GM19467 (cell line): ENCODE measurements at regions not wholly inside any gene's neighbourhood (a gene's known extent, or its start where the extent isn't known, plus 50 kb on each side); places are given as distances from the start of the nearest gene placed in this dataset.

ENCODE experiments used
- ATAC-seq: cut with Tn5 transposase; IDR thresholded peaks from one replicate; pipeline ENCODE4 v1.9.1; 2021; ENCODE audit warnings: mild to moderate bottlenecking, moderate library complexity; ENCODE audit not compliant: unreplicated experiment

DNA sequence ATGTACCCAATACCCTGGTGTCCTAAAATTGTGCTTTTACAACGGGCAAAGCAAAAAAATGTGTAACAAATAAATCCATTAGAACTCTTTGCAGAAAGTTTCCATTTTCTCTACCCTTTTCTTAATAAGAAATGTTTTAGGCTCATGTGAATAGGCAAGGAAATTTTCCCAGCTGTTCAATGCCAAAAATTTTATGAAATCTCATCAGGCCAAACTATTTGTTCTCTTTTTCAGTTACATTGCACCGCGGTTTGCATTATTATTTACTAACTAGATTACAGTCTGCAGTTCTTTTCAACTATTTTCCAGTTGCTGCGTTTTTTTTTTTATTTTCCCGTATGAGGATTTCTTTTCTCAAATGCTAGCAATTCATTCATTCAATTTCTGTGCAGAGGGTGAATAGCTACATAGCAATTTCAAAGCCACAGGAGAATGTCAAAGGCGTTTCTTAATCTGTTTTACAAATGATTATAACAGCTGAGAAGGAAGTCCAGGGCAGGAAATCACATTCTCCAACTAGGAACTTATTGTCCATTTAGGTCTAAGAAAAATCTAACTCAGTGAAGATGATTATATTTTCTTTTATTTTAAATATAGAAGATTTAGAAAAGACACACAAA is 367.5 kb upstream of the MMADHC start:
- no peak for ATAC-seq

DNA sequence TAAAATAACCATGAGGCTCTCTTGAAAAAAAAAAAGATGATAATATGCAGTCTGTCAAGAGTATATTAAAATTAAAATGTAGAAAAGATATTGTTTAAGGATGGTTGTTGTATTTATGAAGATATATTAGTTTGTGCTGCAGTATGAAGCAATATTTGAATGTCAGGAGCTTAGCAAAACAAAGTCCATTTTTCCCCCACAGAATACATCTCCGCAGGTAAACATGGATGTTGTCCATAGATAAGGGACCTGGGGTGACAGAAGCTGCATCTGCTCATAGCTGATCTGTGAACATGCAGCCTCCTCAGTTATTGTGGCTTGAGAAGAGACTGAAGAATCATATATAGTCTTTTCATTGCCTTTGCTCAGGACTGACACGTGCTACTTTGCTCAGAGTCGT is 366.1 kb upstream of the MMADHC start:
- no peak for ATAC-seq

DNA sequence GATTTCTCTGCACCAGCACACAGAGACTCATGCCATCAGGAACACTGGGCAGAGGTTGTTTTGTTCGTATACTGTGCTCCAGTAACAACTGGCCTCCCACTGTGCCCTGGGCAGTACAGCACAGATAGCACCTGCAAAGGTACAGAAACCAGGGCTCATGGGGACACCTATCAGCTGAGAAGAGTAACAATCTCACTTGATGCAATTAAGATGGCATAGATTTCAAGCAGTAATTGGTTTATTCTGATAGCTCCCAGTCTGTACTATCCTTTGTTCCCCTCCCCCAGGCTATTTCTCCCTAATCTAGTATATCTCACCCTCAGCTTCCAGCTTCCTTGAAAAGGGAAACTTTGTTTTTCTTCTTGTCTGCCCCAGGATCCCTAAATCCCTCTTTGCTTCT is 343.9 kb upstream of the MMADHC start:
- no peak for ATAC-seq

DNA sequence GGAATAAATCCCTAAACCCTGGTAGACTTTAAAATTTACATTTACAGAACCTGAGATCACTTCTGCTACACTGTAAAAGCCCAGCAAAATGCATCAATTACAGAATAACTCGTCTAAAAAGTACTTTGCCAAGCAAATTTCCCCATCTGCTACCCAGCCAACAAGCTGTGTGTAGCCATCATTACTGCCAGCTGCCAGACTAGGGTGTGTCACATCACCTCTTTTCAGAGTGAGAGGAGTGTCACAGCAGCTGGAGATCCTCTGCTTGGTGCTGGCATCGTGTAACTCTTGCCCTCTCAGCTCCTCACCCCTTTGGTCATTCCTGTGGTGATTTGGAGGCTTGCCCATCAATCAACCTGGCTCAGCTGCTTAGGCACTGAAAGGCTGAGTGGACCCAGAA is 340.4 kb upstream of the MMADHC start:
- ATAC-seq = no peak

DNA sequence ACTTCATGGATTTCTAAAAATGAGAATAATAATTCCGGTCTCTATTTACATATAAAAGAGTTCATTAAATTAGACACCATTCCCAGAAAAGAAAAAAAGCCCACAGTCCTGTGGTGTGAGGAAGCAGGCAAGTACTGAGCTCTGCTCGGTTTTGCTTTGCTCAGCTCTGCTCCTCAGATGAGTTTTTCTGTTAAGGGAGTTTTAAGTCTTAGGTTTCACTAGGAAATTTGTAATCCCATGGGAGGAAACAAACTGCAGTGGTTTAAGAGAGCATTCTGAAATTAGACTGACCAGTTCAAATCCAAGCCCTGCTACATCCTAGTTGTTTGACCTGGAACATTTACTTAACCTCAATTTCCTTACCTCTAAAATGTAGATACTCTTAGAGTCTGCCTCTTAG is 338.6 kb upstream of the MMADHC start:
- ATAC-seq = no peak

DNA sequence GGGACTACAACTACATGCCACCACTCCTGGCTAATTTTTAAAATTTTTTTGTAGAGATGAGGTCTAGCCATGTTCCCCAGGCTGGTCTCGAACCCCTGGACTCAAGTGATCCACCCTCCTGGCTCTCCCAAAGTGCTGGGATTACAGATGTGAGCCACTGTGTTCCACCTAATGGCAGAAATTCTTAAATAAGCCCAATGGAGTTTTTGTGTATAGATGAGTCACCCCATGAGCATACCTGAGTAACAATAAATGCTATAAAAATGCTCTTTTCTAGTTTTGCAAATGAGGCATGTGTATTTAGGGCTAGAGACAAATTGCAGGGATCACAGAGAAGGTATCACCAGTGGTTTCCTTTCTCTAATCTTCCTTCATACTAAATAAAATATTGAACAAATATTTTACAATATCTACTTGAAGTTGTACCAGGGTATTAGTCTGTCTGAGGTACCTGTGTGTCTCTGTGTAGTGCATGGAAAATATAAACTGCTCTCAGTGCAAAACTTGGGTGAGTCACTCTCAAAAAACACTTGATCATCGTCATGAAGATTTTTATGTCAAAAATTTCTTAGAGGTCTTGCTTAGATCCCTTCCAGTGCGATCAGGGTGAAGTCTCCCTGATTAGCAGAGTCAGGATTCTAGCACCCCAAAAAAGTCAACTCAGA is 337.1 kb upstream of the MMADHC start:
- ATAC-seq = no peak

DNA sequence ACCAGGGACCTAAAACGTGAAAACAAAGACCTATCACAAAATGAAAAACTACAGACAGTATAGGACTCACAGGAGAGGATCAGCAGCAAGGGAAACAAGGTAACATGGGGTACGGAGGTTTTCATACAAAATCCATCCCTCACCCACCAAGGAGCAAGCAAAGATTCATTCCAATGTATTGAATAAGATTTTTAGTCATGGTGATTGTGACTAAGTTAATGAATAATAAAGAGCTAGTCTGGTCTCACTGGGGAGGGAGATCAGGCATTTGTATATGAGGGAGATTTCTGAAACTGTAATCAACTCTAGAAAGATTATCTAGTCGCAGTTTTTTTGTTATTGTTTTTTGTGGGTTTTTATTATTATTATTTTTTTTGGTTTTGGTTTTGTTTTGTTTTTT is 336.5 kb upstream of the MMADHC start:
- no peak for ATAC-seq

DNA sequence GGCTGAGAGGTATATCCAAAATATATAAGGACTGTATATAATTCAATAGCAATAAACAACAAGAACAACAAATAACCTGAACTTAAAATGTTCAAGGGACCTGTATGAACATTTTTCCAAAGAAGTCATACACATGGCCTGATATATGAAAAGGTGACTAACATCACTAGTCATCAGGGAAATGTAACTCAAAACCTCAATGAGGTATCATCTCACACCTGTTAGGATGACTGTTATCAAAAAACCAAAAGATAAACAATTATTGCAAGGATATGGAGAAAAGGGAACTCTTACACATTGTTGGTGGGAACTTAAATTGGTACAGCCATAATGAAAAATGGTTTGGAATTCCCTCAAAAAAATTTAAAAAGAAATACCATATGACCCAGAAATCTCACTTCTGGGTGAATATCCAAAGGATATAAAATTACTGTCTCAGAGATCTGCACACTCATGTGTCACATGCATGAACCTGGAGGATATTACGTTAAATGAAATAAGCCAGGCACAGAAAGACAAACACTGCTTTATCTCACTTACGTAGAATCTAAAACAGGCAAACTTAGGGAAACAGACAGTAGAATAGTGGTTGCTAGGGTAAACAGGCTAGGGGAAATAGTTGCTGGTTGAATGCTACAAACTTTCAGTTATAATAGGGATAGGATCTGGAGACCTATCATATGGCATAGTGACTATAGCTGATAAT is 334.5 kb upstream of the MMADHC start:
- no peak for ATAC-seq

DNA sequence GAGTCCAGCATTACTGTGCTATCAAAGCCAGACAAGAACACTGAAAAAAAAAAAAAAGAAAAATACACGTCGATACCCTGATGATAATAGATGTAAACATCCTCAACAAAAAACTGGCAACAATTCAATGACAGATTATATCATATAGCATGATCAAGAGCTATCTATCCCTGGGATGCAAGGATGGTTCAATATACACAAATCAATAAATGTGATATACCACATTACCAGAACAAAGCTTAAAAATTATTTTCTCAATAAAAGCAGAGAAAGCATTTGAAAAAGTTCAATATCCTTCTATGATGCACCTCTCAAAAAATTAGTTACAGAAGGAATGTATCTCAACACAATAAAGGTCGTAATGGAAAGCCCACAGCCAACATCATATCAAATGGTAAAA is 332.8 kb upstream of the MMADHC start:
- no peak for ATAC-seq

DNA sequence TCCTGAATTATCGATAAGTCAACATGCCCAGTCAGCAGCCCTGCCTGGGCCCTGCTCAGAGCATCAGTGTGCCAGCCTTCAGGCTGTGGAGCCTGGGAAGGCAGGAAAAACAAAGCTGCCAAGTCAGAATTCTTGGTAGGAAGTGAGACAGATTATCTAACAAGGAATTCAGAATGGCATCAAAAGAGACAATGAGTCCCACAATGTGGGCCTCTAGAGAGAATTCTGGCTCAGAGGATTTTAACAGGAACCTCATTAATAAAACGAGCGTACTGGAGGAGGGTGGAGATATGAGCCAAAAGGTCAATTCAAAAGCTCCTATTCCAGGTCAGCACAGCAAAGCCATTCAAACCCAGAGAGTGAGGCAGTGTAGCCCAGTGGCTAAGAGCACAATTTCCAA is 327.6 kb upstream of the MMADHC start:
- ATAC-seq = no peak

DNA sequence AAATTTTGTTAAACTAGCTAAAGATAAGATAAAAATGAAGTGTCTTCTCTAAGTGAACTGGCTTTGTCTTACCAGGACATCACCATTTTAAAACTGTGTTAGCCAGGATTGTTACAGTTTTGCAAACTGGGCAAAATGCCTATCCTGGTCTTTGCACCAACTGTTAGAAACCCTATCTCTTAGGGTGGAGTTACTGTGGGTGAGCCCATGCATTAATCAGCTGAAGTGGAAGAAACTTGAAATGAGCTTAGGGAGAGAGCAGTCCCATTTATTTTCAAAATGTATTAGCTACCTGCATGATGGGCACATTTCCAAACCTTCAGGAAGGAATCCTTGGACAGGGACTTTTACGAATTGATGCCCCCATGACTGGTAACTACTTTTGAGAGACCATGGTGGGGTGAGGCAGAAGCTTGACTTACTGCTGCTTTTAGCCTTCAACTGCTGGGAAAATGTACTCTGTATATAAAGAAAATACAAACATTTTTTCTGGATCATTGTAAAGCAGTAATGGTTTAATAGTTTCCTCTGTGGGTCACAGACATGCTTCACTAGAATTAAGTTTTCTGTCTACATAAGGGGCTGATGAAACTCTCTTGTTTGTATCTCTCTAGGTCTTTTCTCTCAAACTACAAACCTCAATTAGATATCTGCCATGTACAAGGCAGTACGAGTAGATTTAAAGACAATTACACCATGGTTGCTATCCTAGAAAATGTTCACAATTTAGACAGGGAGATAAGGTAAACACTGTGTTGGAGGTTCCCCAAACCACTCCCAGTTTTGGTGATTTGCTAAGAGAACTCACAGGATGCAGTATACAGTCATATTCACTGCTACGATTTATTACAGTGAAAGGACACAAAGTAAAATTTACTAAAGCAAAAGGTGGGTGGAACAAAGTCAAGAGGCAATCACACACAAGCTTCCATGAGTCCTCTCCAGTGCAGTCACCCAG is 321.4 kb upstream of the MMADHC start:
- ATAC-seq = no peak

DNA sequence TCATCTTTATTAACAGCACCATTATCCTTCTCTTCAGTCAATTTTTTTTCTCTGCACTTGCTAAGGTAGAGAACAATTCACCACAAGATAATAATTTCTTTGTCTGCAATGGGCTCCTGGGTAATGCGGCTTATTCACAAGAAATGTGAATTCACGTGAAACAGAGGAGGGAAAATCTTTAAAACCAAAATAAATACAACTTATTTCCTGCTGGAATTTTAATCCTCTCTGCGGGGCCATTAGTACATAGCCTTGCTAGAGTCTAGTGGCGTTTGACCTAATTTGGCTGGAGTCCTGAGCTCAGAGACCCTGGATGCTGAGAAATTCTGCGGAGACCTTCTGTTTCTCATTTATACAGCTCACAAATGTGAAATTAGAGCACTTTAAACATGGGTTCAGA is 319.3 kb upstream of the MMADHC start:
- no peak for ATAC-seq

DNA sequence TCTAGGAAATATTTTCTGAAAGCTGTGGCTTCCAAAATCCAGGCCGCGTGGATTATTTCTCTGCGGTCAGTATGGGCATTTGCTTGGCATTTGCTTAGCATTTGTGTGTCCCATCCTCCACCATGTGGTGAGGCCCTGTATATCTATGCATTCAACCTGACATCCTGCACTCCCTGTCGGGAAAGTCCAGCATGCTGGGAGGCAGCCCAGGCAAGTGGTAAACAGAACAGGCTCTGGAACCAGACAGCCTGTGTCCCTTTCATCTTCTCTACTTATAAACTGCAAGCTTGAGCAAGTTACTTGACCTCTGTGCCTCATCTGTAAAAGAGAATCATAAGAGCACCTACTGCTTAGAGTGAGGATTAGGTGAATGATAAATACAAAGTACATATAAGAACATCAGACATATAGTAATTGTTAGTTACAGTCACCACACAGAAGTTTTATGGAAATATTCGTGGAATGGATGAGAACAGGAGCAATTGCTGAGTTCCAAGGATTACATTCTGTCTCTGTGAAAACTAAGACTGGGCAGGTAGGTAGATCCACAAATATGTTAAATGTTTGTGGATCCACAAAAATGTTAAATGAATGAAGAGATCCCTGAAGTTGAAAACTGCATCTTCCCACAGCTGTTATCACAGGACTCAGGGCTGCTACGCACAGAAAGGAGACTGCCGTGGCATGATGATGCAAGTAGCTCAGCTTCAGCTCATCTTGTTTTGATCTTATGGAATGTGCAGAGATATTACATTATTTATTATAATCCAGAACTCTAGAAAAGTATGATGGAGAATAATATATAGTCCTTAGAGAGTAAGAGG is 317.0 kb upstream of the MMADHC start:
- ATAC-seq = no peak

DNA sequence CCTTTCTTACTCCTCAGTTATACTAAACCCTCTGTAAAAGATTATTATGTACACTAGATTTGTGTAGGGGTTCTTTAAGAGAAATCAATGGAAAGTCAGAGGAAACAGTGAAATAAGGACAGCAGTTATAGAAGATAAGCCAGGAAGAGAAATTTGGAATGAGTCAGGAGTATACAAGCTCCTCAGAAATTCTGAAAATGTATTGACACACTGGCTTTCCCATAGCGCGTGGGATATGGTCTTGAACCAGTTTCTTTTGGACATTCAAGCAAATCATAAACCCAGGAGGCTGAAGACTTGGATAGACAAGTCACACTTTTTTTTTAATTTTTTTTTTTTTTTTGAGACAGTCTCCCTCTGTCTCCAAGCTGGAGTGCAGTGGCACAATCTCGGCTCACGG is 316.1 kb upstream of the MMADHC start:
- no peak for ATAC-seq

DNA sequence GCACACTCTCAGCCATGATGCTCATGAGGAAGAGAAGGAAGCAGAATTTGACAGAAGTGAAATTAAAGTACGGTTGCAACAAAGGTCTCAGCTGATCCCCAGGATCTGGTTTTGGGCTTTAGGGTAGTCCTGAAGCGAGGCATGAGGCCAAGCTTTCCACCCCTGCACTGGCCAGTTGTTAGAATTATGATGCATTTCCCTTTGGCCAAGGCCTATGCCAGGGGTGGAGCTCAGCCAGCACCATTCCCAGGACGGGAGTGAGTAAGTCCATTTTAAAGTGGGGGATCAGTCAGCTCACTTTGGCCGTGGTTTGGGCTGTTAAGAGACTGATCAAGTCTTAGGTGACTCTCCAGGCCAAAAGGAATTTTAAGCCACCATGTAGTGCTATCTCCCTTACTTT is 314.5 kb upstream of the MMADHC start:
- no peak for ATAC-seq

DNA sequence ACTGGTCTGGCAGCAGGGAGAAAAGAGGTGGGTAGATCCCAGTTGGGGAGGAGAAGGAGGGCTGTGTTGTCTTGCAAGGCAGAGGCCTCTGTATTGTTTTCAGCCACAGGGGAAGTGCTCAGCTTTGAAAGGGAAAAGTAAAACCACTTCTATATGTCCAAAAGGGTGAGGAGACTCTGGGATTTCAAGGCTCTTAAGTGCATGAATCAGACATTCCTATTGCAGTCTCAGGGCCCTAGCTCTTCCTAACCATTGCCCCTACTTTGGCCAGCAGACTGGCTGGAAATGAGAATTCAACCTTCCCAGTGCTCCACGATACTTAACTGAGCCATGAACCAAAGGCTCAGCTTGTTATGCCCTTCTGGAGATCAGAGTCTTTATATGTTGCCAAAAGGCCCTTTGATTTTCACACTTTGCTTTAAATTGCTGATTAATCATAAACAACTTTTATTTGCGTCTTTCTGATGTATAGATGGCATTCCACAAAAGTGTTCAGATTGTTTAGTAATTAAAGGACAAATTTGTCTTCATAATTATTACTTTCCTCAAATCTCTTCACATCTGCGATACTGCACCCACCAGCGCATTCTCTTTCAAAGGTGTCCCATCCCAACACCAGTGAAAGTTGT is 313.8 kb upstream of the MMADHC start:
- ATAC-seq = no peak

DNA sequence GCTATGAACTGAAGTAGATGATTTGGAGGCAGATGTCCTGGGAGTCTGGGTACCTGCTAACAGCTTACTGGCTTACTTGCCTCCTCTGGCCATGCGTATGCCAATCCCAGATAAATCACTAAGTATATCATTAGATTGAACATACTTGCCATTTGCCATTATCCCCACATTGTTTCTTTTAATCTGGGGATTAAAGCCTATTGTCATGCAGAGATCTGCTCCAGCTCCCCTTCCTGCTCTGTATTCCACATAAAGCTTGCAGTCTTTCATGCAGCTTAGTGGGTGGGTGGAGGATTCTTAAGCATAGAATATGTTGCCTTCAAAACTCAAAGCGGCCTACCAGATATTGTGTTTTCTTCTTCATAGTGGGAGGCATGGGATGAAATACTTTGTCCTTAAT is 311.8 kb upstream of the MMADHC start:
- no peak for ATAC-seq

DNA sequence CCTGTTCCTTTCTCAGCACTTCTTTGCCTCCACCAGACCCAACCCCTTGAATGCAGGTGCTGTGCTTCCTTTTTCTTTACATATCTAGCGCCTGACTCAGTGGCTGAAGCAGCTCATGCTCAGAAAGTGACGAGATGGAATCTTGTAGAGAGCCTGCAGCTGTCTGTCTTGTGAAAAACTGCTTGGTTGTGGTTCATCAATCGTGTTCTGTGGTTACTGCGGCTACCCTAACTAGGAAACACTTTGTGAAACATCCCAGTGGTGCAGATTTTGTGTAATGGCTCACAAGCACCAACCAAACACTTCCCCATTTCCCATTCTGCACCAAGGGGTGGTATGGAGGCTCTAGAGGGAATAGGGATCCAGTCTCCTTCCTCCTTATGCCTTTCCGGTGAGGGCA is 307.2 kb upstream of the MMADHC start:
- no peak for ATAC-seq

DNA sequence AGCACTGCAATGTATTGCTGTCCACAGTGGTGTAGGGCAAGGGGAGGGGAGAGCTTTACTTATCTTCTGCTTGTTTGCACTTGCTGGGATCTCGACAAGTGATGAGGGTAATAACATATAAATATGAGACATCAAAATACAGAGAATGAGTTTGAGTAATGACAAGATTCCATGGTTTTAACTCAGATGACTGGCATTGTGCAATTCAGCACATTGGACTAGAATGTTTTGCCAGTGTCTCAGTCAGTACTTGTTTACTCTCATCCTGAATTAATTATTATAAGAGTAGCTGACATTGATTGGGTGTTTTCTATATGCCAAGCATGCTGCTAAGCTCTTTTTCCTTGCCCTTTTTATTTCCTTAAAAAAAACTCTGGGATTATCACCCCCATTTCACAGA is 306.7 kb upstream of the MMADHC start:
- ATAC-seq = no peak

DNA sequence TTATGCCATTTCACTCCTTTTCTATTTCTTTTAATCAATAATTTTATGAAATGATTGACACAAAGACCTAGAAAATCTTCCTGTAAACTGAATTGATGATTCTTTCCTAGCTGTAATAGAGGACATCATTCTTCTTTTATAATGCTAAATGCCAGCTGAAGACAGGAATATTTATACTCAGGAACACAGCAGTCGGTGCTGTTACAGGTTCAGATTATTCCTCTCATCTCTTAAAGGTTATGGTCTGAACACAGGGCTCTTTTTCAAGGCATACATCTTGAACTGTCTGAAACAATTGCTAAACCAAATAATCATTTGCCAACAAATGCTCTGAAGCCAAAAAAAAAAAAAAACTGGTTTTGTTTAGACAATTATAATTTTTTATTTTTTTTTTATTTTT is 305.0 kb upstream of the MMADHC start:
- no peak for ATAC-seq
